Sigmoid colon (tissue), 6 donors: ENCODE measurements at regions not wholly inside any gene's neighbourhood (a gene's known extent, or its start where the extent isn't known, plus 50 kb on each side); places are given as distances from the start of the nearest gene placed in this dataset.
"Not testable (repeated sequence)": the region's sequence is repeated elsewhere in the genome, so short reads cannot be mapped to it uniquely, and the experiment has no call there.

ENCODE experiments used
- DNase-seq: peaks from one replicate; pipeline ENCODE4 v3.0.0-alpha.2; 2019
- H3K27ac ChIP-seq, 4 donors: fragments of 200-600 bp; sonication (generic); one replicate each; pipeline ENCODE4 v1.5.1; 2016 to 2019; ENCODE audit warnings: mild to moderate bottlenecking in 1 of 4
- H3K27me3 ChIP-seq, 3 donors: fragments of 200-600 bp; sonication (generic); one replicate each; pipeline ENCODE4 v1.5.1; 2019; ENCODE audit warnings: mild to moderate bottlenecking in 1 of 3
- H3K36me3 ChIP-seq, 4 donors: fragments of 200-600 bp; sonication (generic); one replicate each; pipeline ENCODE4 v1.5.1; 2016 to 2019
- H3K4me1 ChIP-seq, 4 donors: fragments of 200-600 bp; sonication (generic); one replicate each; pipeline ENCODE4 v1.5.1; 2017 to 2019
- H3K4me3 ChIP-seq, 4 donors: fragments of 200-600 bp; sonication (generic); one replicate each; pipeline ENCODE4 v1.5.1; 2017 to 2019; ENCODE audit warnings: mild to moderate bottlenecking in 2 of 4, moderate library complexity in 1 of 4
- H3K9me3 ChIP-seq, 4 donors: fragments of 200-600 bp in 3 of 4; sonication (generic) in 3 of 4; one replicate each; pipeline versions ENCODE4 v1.5.1 to v1.6.1; 2013 to 2019
- CTCF ChIP-seq, 4 experiments: fragments of 450-650 bp in 3 of 4; fragments of 200-600 bp in 1 of 4; IDR thresholded peaks; one replicate each; pipeline ENCODE4 v1.5.1; 2016 to 2019; ENCODE audit warnings: antibody characterized with exemption in 4 of 4, mild to moderate bottlenecking in 3 of 4, moderate library complexity in 2 of 4
- EP300 ChIP-seq, 4 donors: sonication (generic); formaldehyde crosslinking; IDR thresholded peaks; one replicate each; pipeline ENCODE4 v1.6.1; 2017; ENCODE audit warnings: antibody characterized with exemption in 4 of 4
- POLR2A ChIP-seq, 2 donors: fragments of 450-650 bp; IDR thresholded peaks; one replicate each; pipeline ENCODE4 v1.6.1; 2016; ENCODE audit warnings: antibody characterized with exemption in 2 of 2, mild to moderate bottlenecking in 2 of 2, moderate library complexity in 2 of 2
- POLR2AphosphoS5 ChIP-seq, 4 donors: sonication (generic); formaldehyde crosslinking; IDR thresholded peaks; one replicate each; pipeline ENCODE4 v1.6.1; 2017; ENCODE audit warnings: antibody characterized with exemption in 4 of 4
- WGBS, 2 donors: extraction: QIAGEN DNeasy Blood & Tissue Kit; methylation state at CpG; one replicate each; pipeline ENCODE4 v1.1.7; 2013; 5-methylcytosine and 5-hydroxymethylcytosine counted together
- intact Hi-C: fragments of 100-400 bp; cut with DNase I; formaldehyde crosslinking; loops from one replicate; pipeline ENCODE4 v1.15.1; 2023
- donor health status: healthy with polysubstance abuse.
- donor health status: healthy.

GRCh38 chr7:142568435-142569097 lies 180.7 kb upstream of the PRSS1 start:
- Histone ChIP-seq H3K4me1 (no peaks in the 10 kb centered on the region), H3K4me3 (no peak overlapping the region), H3K27ac (no peak overlapping the region), H3K27me3 (no peaks in the 10 kb centered on the region), H3K36me3 (no peaks in the 10 kb centered on the region), H3K9me3 (no peaks in the 10 kb centered on the region)
- no peak for TF ChIP-seq CTCF (IDR thresholded peaks at IDR 0.05)
- TF ChIP-seq POLR2AphosphoS5 (IDR thresholded peaks at IDR 0.05), result no peak
- WGBS, 2 donors, result 68 to 71% methylated on average over 5 of the region's 5 CpGs
- intact Hi-C loops, result no loop called here
- DNase-seq, result no peak

GRCh38 chr7:142567201-142568075 lies 181.8 kb upstream of the PRSS1 start:
- Histone ChIP-seq H3K36me3 (no peaks in the 10 kb centered on the region), H3K27me3 (no peaks in the 10 kb centered on the region), H3K4me1 (no peaks in the 10 kb centered on the region), H3K9me3 (no peaks in the 10 kb centered on the region), H3K4me3 (no peak overlapping the region), H3K27ac (no peak overlapping the region)
- no peak for DNase-seq
- TF ChIP-seq POLR2A (IDR thresholded peaks at IDR 0.05) (no peak), CTCF (IDR thresholded peaks at IDR 0.05) (no peak), EP300 (IDR thresholded peaks at IDR 0.05) (no peak), POLR2AphosphoS5 (IDR thresholded peaks at IDR 0.05) (no peak)
- intact Hi-C loops, result no loop called here
- WGBS, 2 donors, result 76 to 81% methylated on average over 22 of the region's 22 CpGs

GRCh38 chr7:142566271-142566670 lies 183.0 kb upstream of the PRSS1 start:
- no peaks in the 10 kb centered on the region for H3K4me1 ChIP-seq
- intact Hi-C loops, result no loop called here
- no peak overlapping the region for H3K4me3 ChIP-seq
- WGBS, 2 donors, result 71 to 89% methylated on average over 5 of the region's 5 CpGs
- no peaks in the 10 kb centered on the region for H3K9me3 ChIP-seq
- DNase-seq, result no peak
- no peaks in the 10 kb centered on the region for H3K27me3 ChIP-seq
- H3K27ac ChIP-seq, result no peak overlapping the region
- TF ChIP-seq POLR2A (IDR thresholded peaks at IDR 0.05), result no peak
- no peak for TF ChIP-seq POLR2AphosphoS5 (IDR thresholded peaks at IDR 0.05)
- no peak for TF ChIP-seq EP300 (IDR thresholded peaks at IDR 0.05)
- no peak for TF ChIP-seq CTCF (IDR thresholded peaks at IDR 0.05)
- H3K36me3 ChIP-seq, result no peaks in the 10 kb centered on the region

GRCh38 chr7:142564125-142564524 lies 185.1 kb upstream of the PRSS1 start:
- H3K4me1 ChIP-seq, H3K36me3 ChIP-seq, H3K27me3 ChIP-seq, H3K27ac ChIP-seq, intact Hi-C loops, H3K9me3 ChIP-seq, DNase-seq, H3K4me3 ChIP-seq: not testable (repeated sequence)
- 36 to 85% methylated on average over 2 of the region's 3 CpGs for WGBS, 2 donors

- Histone ChIP-seq H3K4me1 (no peaks in the 10 kb centered on the region), H3K27ac (no peak overlapping the region), H3K36me3 (no peaks in the 10 kb centered on the region), H3K4me3 (no peak overlapping the region), H3K27me3 (no peaks in the 10 kb centered on the region), H3K9me3 (no peaks in the 10 kb centered on the region)
- 50 to 83% methylated on average over 1 of the region's 1 CpG for WGBS, 2 donors
- TF ChIP-seq POLR2A (IDR thresholded peaks at IDR 0.05), result no peak
- TF ChIP-seq EP300 (IDR thresholded peaks at IDR 0.05), result no peak
- TF ChIP-seq POLR2AphosphoS5 (IDR thresholded peaks at IDR 0.05), result no peak
- TF ChIP-seq CTCF (IDR thresholded peaks at IDR 0.05), result no peak
- DNase-seq, result no peak
- intact Hi-C loops, result no loop called here
These were observed 185.8 kb upstream of the PRSS1 start for GRCh38 chr7:142563470-142563869.
